MCF 10A (cell line): ENCODE measurements at regions not wholly inside any gene's neighbourhood (a gene's known extent, or its start where the extent isn't known, plus 50 kb on each side); places are given as distances from the start of the nearest gene placed in this dataset.

Experiments
- BruUV-seq: library from RNA; stranded (reverse); fragments of 400-500 nt; replicated peaks from 2 replicates; lab custom pipeline; 2021; lab: Mats Ljungman, UMichigan
- CTCF ChIA-PET: fragments of 300-600 bp; sonication (Branson Sonifier 250); formaldehyde crosslinking; extraction: SDS; loops from one replicate; lab custom pipeline; 2021; ENCODE audit warnings: antibody characterized with exemption, inconsistent platforms; lab: Yijun Ruan, JAX
- POLR2A ChIA-PET: fragments of 300-600, 350-650 bp; sonication (Branson Sonifier 250); formaldehyde crosslinking; extraction: SDS; loops from one replicate; lab custom pipeline; 2020; ENCODE audit warnings: antibody characterized with exemption, inconsistent platforms; lab: Yijun Ruan, JAX
- DNase-seq: peaks from one replicate; pipeline ENCODE4 v3.0.0-alpha.2; 2018; ENCODE audit not compliant: unreplicated experiment
- H3K27ac Mint-ChIP-seq: one replicate; pipeline ENCODE4 v1.8.0; 2022; ENCODE audit warnings: mild to moderate bottlenecking, low read depth, mixed read lengths; ENCODE audit not compliant: unreplicated experiment
- H3K27me3 Mint-ChIP-seq: one replicate; pipeline ENCODE4 v1.8.0; 2022; ENCODE audit warnings: mixed read lengths; ENCODE audit not compliant: insufficient read depth, unreplicated experiment
- H3K36me3 Mint-ChIP-seq: one replicate; pipeline ENCODE4 v1.8.0; 2022; ENCODE audit warnings: mild to moderate bottlenecking, moderate library complexity, mixed read lengths; ENCODE audit not compliant: insufficient read depth, unreplicated experiment
- H3K4me1 Mint-ChIP-seq: one replicate; pipeline ENCODE4 v1.8.0; 2022; ENCODE audit warnings: mixed read lengths; ENCODE audit not compliant: insufficient read depth, unreplicated experiment
- H3K4me3 Mint-ChIP-seq: one replicate; pipeline ENCODE4 v1.8.0; 2022; ENCODE audit warnings: mild to moderate bottlenecking, moderate library complexity, mixed read lengths; ENCODE audit not compliant: unreplicated experiment
- H3K9me3 Mint-ChIP-seq: one replicate; pipeline ENCODE4 v1.8.0; 2022; ENCODE audit warnings: mixed read lengths; ENCODE audit not compliant: unreplicated experiment
- CTCF ChIP-seq: fragments of 200-600 bp; IDR thresholded peaks from one replicate; pipeline ENCODE4 v1.8.0; 2022; ENCODE audit warnings: antibody characterized with exemption, mild to moderate bottlenecking; ENCODE audit not compliant: unreplicated experiment
- intact Hi-C: fragments of 100-400 bp; cut with micrococcal nuclease; formaldehyde crosslinking; loops from 2 replicates; pipeline ENCODE4 v1.14.1; 2022

GRCh38 chr16:85253084-85253941 lies 141.0 kb upstream of the CIBAR2 start:
- intact Hi-C loops = no loop called here
- DNase-seq = peak; percentile 47
- Mint-ChIP-seq H3K27me3 (peaks cover 5% of the 10 kb centered on the region), H3K36me3 (no peaks in the 10 kb centered on the region), H3K4me3 (no peak overlapping the region), H3K4me1 (no peaks in the 10 kb centered on the region), H3K9me3 (no peaks in the 10 kb centered on the region), H3K27ac (no peak overlapping the region)
- POLR2A ChIA-PET = interaction anchor here (0.6 kb wide), 1 partner anchor 85 kb away, joined by 3 read pairs; no protein-coding TSS in a partner anchor
- no TSS peak for BruUV-seq
- CTCF ChIA-PET = interaction anchor here (0.5 to 2.9 kb wide), 39 partner anchors 8 to 536 kb away, joined by 3 to 38 read pairs (median 4); no protein-coding TSS in a partner anchor
- peak; percentile 95 for TF ChIP-seq CTCF

GRCh38 chr16:85254051-85254450 lies 141.8 kb upstream of the CIBAR2 start:
- no peak overlapping the region for H3K27ac Mint-ChIP-seq
- no peak for TF ChIP-seq CTCF
- no peaks in the 10 kb centered on the region for H3K9me3 Mint-ChIP-seq
- H3K27me3 Mint-ChIP-seq = no peaks in the 10 kb centered on the region
- H3K36me3 Mint-ChIP-seq = no peaks in the 10 kb centered on the region
- no peaks in the 10 kb centered on the region for H3K4me1 Mint-ChIP-seq
- no peak overlapping the region for H3K4me3 Mint-ChIP-seq
- ChIA-PET POLR2A (no interaction called here), CTCF (interaction anchor here (0.6 to 2.9 kb wide), 26 partner anchors 9 to 535 kb away, joined by 3 to 38 read pairs (median 4); no protein-coding TSS in a partner anchor)
- intact Hi-C loops = no loop called here
- BruUV-seq = no TSS peak
- DNase-seq = no peak

- no peaks in the 10 kb centered on the region for H3K4me1 Mint-ChIP-seq
- no peaks in the 10 kb centered on the region for H3K9me3 Mint-ChIP-seq
- no peak for TF ChIP-seq CTCF
- no peaks in the 10 kb centered on the region for H3K36me3 Mint-ChIP-seq
- no peaks in the 10 kb centered on the region for H3K27me3 Mint-ChIP-seq
- DNase-seq = no peak
- H3K27ac Mint-ChIP-seq = no peak overlapping the region
- no TSS peak for BruUV-seq
- intact Hi-C loops = no loop called here
- POLR2A ChIA-PET = no interaction called here
- CTCF ChIA-PET = interaction anchor here (0.6 to 2.9 kb wide), 5 partner anchors 8 to 326 kb away, joined by 3 to 38 read pairs (median 9); no protein-coding TSS in a partner anchor
- no peak overlapping the region for H3K4me3 Mint-ChIP-seq
Observed at GRCh38 chr16:85254921-85255320, 142.6 kb upstream of the CIBAR2 start.

GRCh38 chr16:85255777-85256176 lies 143.5 kb upstream of the CIBAR2 start:
- no peak for TF ChIP-seq CTCF
- H3K27me3 Mint-ChIP-seq = no peaks in the 10 kb centered on the region
- H3K9me3 Mint-ChIP-seq = no peaks in the 10 kb centered on the region
- BruUV-seq = no TSS peak
- H3K4me3 Mint-ChIP-seq = no peak overlapping the region
- no peaks in the 10 kb centered on the region for H3K36me3 Mint-ChIP-seq
- intact Hi-C loops = no loop called here
- no peak overlapping the region for H3K27ac Mint-ChIP-seq
- no peak for DNase-seq
- CTCF ChIA-PET = interaction anchor here (0.6 to 3.6 kb wide), 8 partner anchors 10 to 361 kb away, joined by 3 to 12 read pairs (median 4); no protein-coding TSS in a partner anchor
- POLR2A ChIA-PET = interaction anchor here (0.6 kb wide), 1 partner anchor 225 kb away, joined by 3 read pairs; no protein-coding TSS in a partner anchor
- no peaks in the 10 kb centered on the region for H3K4me1 Mint-ChIP-seq
